Amniotic stem cell (primary cell): ENCODE measurements at regions not wholly inside any gene's neighbourhood (a gene's known extent, or its start where the extent isn't known, plus 50 kb on each side); places are given as distances from the start of the nearest gene placed in this dataset.

Source experiments
- DNase-seq: peaks from one replicate; lab custom pipeline; 2025; lab: John Stamatoyannopoulos, UW

GRCh38 chr7:112882991-112883390 is 92.8 kb upstream of the TMEM168 start:
- no peak for DNase-seq

- no peak for DNase-seq
Observed at GRCh38 chr7:112882511-112882910, 92.3 kb upstream of the TMEM168 start.

- no peak for DNase-seq
Observed at GRCh38 chr7:112882022-112882421, 91.8 kb upstream of the TMEM168 start.

GRCh38 chr7:112880818-112881418 is 90.7 kb upstream of the TMEM168 start:
- no peak for DNase-seq

GRCh38 chr7:112877691-112878460 is 87.7 kb upstream of the TMEM168 start:
- DNase-seq = no peak

GRCh38 chr7:112876877-112877276 is 86.7 kb upstream of the TMEM168 start:
- DNase-seq = no peak

- no peak for DNase-seq
Observed at GRCh38 chr7:112874909-112875308, 84.7 kb upstream of the TMEM168 start.

GRCh38 chr7:112873831-112874553 is 83.8 kb upstream of the TMEM168 start:
- DNase-seq = no peak

- no peak for DNase-seq
Observed at GRCh38 chr7:112869111-112869774, 79.0 kb upstream of the TMEM168 start.

GRCh38 chr7:112868609-112869008 is 78.4 kb upstream of the TMEM168 start:
- no peak for DNase-seq

- DNase-seq = no peak
Observed at GRCh38 chr7:112866424-112866823, 76.2 kb upstream of the TMEM168 start.

- DNase-seq = no peak
Observed at GRCh38 chr7:112864380-112864779, 74.2 kb upstream of the TMEM168 start.

- DNase-seq = no peak
Observed at GRCh38 chr7:112858838-112859237, 68.6 kb upstream of the TMEM168 start.

- no peak for DNase-seq
Observed at GRCh38 chr7:112855227-112855626, 65.0 kb upstream of the TMEM168 start.

- DNase-seq = no peak
Observed at GRCh38 chr7:112854169-112854568, 64.0 kb upstream of the TMEM168 start.

GRCh38 chr7:112853422-112853821 is 63.2 kb upstream of the TMEM168 start:
- no peak for DNase-seq

GRCh38 chr7:112843151-112843550 is 53.0 kb upstream of the TMEM168 start:
- no peak for DNase-seq
